ENCODE measurements at regions not wholly inside any gene's neighbourhood (a gene's known extent, or its start where the extent isn't known, plus 50 kb on each side); places are given as distances from the start of the nearest gene placed in this dataset.

DNA sequence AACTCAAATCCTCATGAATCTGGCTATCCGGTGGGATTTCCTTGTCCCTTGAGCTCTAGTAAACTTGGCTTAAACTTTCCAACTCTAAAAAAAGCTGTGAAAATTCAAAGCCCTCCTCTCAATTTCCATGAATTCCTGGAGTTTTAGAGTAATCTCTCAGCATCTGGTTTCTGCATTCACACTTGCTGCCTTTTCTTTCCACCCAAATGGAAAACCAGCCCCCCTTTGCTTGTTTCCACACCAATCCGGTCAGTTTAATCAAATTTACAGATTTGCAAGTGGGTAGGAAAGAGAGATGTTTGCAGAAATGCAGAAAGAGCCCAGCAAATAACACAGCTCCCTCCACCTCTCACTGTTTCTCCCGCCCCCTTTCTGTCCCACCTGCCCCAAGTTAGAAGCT, 91.1 kb downstream of the ENC1 start:
- H3K9me3 ChIP-seq = no peaks in the 10 kb centered on the region
- no peaks in the 10 kb centered on the region for H3K27me3 ChIP-seq
- H3K4me3 ChIP-seq (ENCODE audit: low read depth in 1 of 2, low read length in 1 of 2) = no peak overlapping the region
- H3K4me1 ChIP-seq (ENCODE audit: control insufficient read depth in 1 of 2, insufficient read depth in 1 of 2, low read depth in 1 of 2, low read length in 1 of 2) = no peaks in the 10 kb centered on the region
- no peak overlapping the region for H3K27ac ChIP-seq
- TF ChIP-seq, protein P1, sequence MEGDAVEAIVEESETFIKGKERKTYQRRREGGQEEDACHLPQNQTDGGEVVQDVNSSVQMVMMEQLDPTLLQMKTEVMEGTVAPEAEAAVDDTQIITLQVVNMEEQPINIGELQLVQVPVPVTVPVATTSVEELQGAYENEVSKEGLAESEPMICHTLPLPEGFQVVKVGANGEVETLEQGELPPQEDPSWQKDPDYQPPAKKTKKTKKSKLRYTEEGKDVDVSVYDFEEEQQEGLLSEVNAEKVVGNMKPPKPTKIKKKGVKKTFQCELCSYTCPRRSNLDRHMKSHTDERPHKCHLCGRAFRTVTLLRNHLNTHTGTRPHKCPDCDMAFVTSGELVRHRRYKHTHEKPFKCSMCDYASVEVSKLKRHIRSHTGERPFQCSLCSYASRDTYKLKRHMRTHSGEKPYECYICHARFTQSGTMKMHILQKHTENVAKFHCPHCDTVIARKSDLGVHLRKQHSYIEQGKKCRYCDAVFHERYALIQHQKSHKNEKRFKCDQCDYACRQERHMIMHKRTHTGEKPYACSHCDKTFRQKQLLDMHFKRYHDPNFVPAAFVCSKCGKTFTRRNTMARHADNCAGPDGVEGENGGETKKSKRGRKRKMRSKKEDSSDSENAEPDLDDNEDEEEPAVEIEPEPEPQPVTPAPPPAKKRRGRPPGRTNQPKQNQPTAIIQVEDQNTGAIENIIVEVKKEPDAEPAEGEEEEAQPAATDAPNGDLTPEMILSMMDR (IDR thresholded peaks at IDR 0.05) = no peak
- no peaks in the 10 kb centered on the region for H3K36me3 ChIP-seq

DNA sequence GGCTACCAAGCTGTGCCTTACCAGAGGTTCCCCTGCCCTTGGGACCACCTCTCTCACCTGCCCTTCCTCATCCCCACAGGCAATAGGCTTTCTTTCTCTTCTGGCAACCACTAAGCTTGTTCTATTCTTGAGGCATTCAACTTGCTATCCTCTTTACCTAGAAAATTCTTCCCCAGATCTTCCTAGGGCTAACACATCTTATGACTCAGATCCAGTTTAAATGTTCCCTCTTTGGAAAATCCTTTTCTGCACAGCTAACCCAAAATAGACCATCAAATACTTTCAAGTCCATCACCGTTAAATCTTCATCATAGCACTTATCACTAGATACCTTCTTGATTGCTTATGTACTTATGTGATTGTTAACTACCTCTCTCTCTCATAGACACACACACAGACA, 93.7 kb downstream of the ENC1 start:
- TF ChIP-seq, protein P1 (IDR thresholded peaks at IDR 0.05) = no peak
- H3K4me3 ChIP-seq (ENCODE audit: low read depth in 1 of 2, low read length in 1 of 2) = no peak overlapping the region
- no peaks in the 10 kb centered on the region for H3K9me3 ChIP-seq
- H3K4me1 ChIP-seq (ENCODE audit: control insufficient read depth in 1 of 2, insufficient read depth in 1 of 2, low read depth in 1 of 2, low read length in 1 of 2) = no peaks in the 10 kb centered on the region
- no peak overlapping the region for H3K27ac ChIP-seq
- H3K36me3 ChIP-seq = no peaks in the 10 kb centered on the region
- H3K27me3 ChIP-seq = no peaks in the 10 kb centered on the region

DNA sequence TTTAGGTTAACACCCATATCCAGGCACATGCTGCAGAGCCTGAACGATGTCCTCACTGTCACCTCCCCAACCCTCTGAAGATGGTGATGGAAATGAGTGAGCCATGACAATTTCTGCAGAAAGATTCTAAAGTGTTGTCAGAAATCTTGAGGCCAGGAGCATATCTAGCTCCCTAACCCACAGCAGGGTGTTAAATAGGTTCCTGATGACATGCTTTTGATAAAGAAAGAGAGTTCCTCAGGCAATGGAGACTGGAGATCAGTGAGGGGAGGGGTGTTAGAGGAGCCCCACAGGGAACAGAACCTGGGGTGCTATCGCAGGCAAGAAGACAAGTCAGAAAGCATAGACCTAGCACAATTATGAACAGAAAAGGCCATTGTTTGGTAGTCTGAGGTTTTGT, 95.7 kb downstream of the ENC1 start:
- Histone ChIP-seq H3K27ac (no peak overlapping the region), H3K9me3 (no peaks in the 10 kb centered on the region), H3K4me3 (ENCODE audit: low read depth in 1 of 2, low read length in 1 of 2) (no peak overlapping the region), H3K4me1 (ENCODE audit: control insufficient read depth in 1 of 2, insufficient read depth in 1 of 2, low read depth in 1 of 2, low read length in 1 of 2) (no peaks in the 10 kb centered on the region), H3K36me3 (no peaks in the 10 kb centered on the region), H3K27me3 (no peaks in the 10 kb centered on the region)
- TF ChIP-seq, protein P1 (IDR thresholded peaks at IDR 0.05) = no peak

DNA sequence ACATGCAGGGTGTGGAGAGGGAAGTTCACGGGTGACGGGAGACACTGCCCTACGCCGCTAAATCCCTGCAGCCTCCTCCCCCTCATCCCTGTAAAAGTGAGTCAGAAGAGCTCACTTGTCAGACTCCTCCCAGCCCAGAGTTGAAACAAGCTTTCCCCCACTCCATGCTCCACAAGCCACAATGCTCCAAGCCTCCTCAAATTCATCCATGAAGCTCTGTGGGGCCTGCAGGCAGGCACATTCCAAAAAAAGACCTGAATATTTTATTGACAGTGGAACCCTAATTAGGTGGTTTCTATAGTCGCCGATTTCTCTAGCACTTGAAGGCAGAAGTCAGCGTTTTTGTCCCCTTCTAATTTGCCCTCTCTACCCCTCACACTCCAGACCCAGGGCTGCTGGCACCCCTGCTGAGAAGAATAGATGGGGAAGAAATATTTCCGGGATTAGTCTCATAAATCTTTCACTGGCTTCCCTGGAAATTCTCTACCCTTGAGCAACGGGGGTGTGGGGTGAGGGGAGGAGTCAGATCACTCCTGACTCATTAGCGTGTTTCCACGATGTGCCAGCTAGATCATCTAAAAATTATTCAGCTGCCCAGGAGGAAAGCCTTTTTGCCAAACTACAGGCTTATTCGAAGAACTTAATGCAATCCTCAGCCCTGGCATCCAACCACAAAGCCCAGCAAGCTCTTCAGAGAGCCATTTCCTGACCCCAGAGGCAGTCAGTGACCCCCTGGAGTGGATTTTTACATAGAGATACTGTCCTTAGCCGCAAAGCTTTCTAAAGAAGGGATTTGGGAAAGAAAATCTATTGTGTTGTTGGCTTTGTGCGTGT, 97.1 kb downstream of the ENC1 start:
- Histone ChIP-seq H3K4me1 (ENCODE audit: control insufficient read depth in 1 of 2, insufficient read depth in 1 of 2, low read depth in 1 of 2, low read length in 1 of 2) (peaks cover 8 to 9% of the 10 kb centered on the region in 2 experiments), H3K36me3 (no peaks in the 10 kb centered on the region), H3K4me3 (ENCODE audit: low read depth in 1 of 2, low read length in 1 of 2) (no peak overlapping the region), H3K27ac (no peak overlapping the region), H3K9me3 (no peaks in the 10 kb centered on the region), H3K27me3 (no peaks in the 10 kb centered on the region)
- TF ChIP-seq, protein P1 (IDR thresholded peaks at IDR 0.05) = no peak

DNA sequence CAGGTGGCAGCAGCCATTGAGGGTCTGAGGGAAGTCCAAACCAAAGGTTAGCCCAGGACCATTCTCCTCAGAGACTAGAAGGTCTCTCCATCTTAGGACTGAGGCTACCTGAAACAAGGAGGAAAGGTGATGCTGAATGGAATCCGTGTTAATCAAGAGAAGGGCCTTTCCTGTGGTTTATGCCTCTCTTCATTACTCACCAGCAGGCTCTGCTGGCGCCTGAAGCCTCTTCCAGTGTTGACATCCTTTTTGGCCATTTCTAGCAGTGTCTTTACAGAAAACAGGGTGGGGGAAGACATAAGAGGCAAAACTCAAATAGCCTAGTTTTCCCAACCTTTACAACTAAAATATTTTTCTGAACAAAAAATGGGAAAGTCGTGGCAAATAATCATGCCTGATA, 98.0 kb downstream of the ENC1 start:
- TF ChIP-seq, protein P1 (IDR thresholded peaks at IDR 0.05) = no peak
- no peaks in the 10 kb centered on the region for H3K27me3 ChIP-seq
- H3K4me3 ChIP-seq (ENCODE audit: low read depth in 1 of 2, low read length in 1 of 2) = no peak overlapping the region
- no peaks in the 10 kb centered on the region for H3K36me3 ChIP-seq
- H3K27ac ChIP-seq = no peak overlapping the region
- no peaks in the 10 kb centered on the region for H3K9me3 ChIP-seq
- H3K4me1 ChIP-seq (ENCODE audit: control insufficient read depth in 1 of 2, insufficient read depth in 1 of 2, low read depth in 1 of 2, low read length in 1 of 2) = peaks cover 17 to 18% of the 10 kb centered on the region in 2 experiments

Data from neutrophil (primary cell).